HepG2 (cell line): ENCODE measurements at regions not wholly inside any gene's neighbourhood (a gene's known extent, or its start where the extent isn't known, plus 50 kb on each side); places are given as distances from the start of the nearest gene placed in this dataset.

Source experiments
- ATAC-seq: fragments of 200-7000 bp; cut with Tn5 transposase; 3 replicates; pipeline ENCODE4 v1.9.1; 2020; ENCODE audit warnings: mild to moderate bottlenecking, moderate library complexity
- BruUV-seq: library from RNA; stranded (reverse); fragments of 400-500 nt; replicated peaks from 2 replicates; lab custom pipeline; 2021; lab: Mats Ljungman, UMichigan
- CTCF ChIA-PET: fragments of 300-600 bp; formaldehyde crosslinking; extraction: SDS; loops from one replicate; lab custom pipeline; 2021; ENCODE audit warnings: low total read pairs, inconsistent platforms, low intra/inter-chr PET ratio; lab: Yijun Ruan, JAX
- POLR2A ChIA-PET: fragments of 350-600 bp; sonication (Branson Sonifier 250); formaldehyde crosslinking; loops from one replicate; lab custom pipeline; 2020; ENCODE audit warnings: antibody characterized with exemption, inconsistent platforms; lab: Yijun Ruan, JAX
- DNase-seq: peaks from one replicate; pipeline ENCODE4 v3.0.0-alpha.2; 2015; ENCODE audit warnings: low spot score
- FAIRE-seq: peaks from 3 replicates; lab custom pipeline; 2011; peaks lifted over from hg19 to GRCh38; lab: Jason Lieb, UNC
- H2AFZ ChIP-seq: one replicate; pipeline ENCODE4 v1.6.1; 2011; ENCODE audit warnings: low read length, inconsistent platforms
- H3K27ac ChIP-seq: fragments of 300-600 bp; 3 replicates; pipeline ENCODE4 v1.8.0; 2011; ENCODE audit warnings: mixed run types, mild to moderate bottlenecking, mixed read lengths, low read length, inconsistent platforms; ENCODE audit not compliant: insufficient read depth; ENCODE audit errors: extremely low read length
- H3K27me3 ChIP-seq, 2 experiments: fragments of 200-600 bp in 1 of 2; 2 replicates in 1 of 2; 3 replicates in 1 of 2; pipeline versions ENCODE4 v1.6.0 to v1.8.0; 2011; ENCODE audit warnings: low read length in 2 of 2, mild to moderate bottlenecking in 2 of 2, moderate library complexity in 2 of 2, inconsistent platforms in 1 of 2; ENCODE audit not compliant: insufficient read depth in 2 of 2, control insufficient read depth in 1 of 2
- H3K36me3 ChIP-seq, 2 experiments: fragments of 200-600 bp in 1 of 2; replicated peaks in 1 of 2; 2 replicates in 1 of 2; 3 replicates in 1 of 2; pipeline versions ENCODE4 v1.5.1 to v1.8.0; 2011; ENCODE audit warnings: low read length in 2 of 2, inconsistent platforms in 1 of 2; ENCODE audit not compliant: insufficient read depth in 2 of 2, control insufficient read depth in 1 of 2
- H3K4me1 ChIP-seq: 2 replicates; pipeline ENCODE4 v1.5.1; 2012; ENCODE audit warnings: low read length, inconsistent platforms; ENCODE audit not compliant: insufficient read depth
- H3K4me2 ChIP-seq: 2 replicates; pipeline ENCODE4 v1.6.0; 2011; ENCODE audit warnings: low read depth, low read length, inconsistent platforms
- H3K4me3 ChIP-seq, 3 experiments: fragments of 200-600 bp in 1 of 3; sonication (generic), shearing (Covaris generic) in 1 of 3; replicated peaks in 1 of 3; 2 replicates each; pipeline ENCODE4 v1.5.1; 2011 to 2016; ENCODE audit warnings: low read length in 3 of 3, inconsistent platforms in 2 of 3, low read depth in 2 of 3, mild to moderate bottlenecking in 2 of 3, control low read depth in 1 of 3, mixed read lengths in 1 of 3; ENCODE audit not compliant: insufficient read depth in 1 of 3
- H3K79me2 ChIP-seq: one replicate; pipeline ENCODE4 v1.6.1; 2011; ENCODE audit warnings: low read length, inconsistent platforms; ENCODE audit not compliant: insufficient read depth
- H3K9ac ChIP-seq: 2 replicates; pipeline ENCODE4 v1.6.0; 2011; ENCODE audit warnings: mild to moderate bottlenecking, low read depth, low read length, inconsistent platforms; ENCODE audit not compliant: insufficient read depth
- H3K9me3 ChIP-seq: 2 replicates; pipeline ENCODE4 v1.5.1; 2012; ENCODE audit warnings: mild to moderate bottlenecking, low read length
- H4K20me1 ChIP-seq: 2 replicates; pipeline ENCODE4 v1.6.0; 2011; ENCODE audit warnings: inconsistent platforms, mild to moderate bottlenecking, low read length, moderate library complexity; ENCODE audit not compliant: insufficient read depth
- ARID2 ChIP-seq: sonication (generic); formaldehyde crosslinking; IDR thresholded peaks from 2 replicates; pipeline ENCODE4 v1.8.1; 2022; ENCODE audit warnings: mild to moderate bottlenecking, missing genetic modification reagents, borderline replicate concordance
- BRD4 ChIP-seq: sonication (generic); formaldehyde crosslinking; IDR thresholded peaks from 2 replicates; pipeline ENCODE4 v1.4.0; 2020; ENCODE audit warnings: missing genetic modification reagents
- FIP1L1 ChIP-seq: fragments of 200-400 bp; formaldehyde crosslinking; IDR thresholded peaks from 2 replicates; pipeline ENCODE4 v1.6.1; 2018; ENCODE audit warnings: low read depth, mild to moderate bottlenecking, low read length, moderate library complexity, borderline replicate concordance; ENCODE audit not compliant: insufficient read depth
- FLYWCH1 ChIP-seq: sonication (generic); formaldehyde crosslinking; IDR thresholded peaks from 2 replicates; pipeline ENCODE4 v1.8.1; 2023; ENCODE audit warnings: mild to moderate bottlenecking, missing genetic modification reagents
- FOSL1 ChIP-seq: sonication (generic); formaldehyde crosslinking; IDR thresholded peaks from 2 replicates; pipeline ENCODE4 v1.9.0; 2021; ENCODE audit warnings: missing genetic modification reagents, borderline replicate concordance
- KDM2A ChIP-seq: sonication (generic); formaldehyde crosslinking; IDR thresholded peaks from 2 replicates; pipeline ENCODE4 v1.4.0; 2020; ENCODE audit warnings: low read depth, missing genetic modification reagents, borderline replicate concordance
- SYNCRIP ChIP-seq: fragments of 200-400 bp; formaldehyde crosslinking; IDR thresholded peaks from 2 replicates; pipeline ENCODE4 v1.6.1; 2018; ENCODE audit warnings: mild to moderate bottlenecking, low read depth, low read length; ENCODE audit not compliant: insufficient read depth
- TCF7 ChIP-seq: sonication (generic); IDR thresholded peaks from 2 replicates; pipeline ENCODE4 v1.6.1; 2016; ENCODE audit warnings: antibody characterized with exemption, low read depth
- ZNF446 ChIP-seq: sonication (generic); formaldehyde crosslinking; IDR thresholded peaks from 2 replicates; pipeline ENCODE4 v1.5.0; 2020; ENCODE audit warnings: mild to moderate bottlenecking, missing genetic modification reagents
- ZNF549 ChIP-seq: sonication (generic); formaldehyde crosslinking; IDR thresholded peaks from 2 replicates; pipeline ENCODE4 v1.5.0; 2020; ENCODE audit warnings: missing genetic modification reagents
- WGBS: methylation state at CpG from one replicate; pipeline ENCODE4 v1.1.6; 2017; ENCODE audit warnings: low lambda C conversion rate; 5-methylcytosine and 5-hydroxymethylcytosine counted together
- in situ Hi-C: cut with HindIII; loops from 2 replicates; pipeline ENCODE4 v1.10.0; 2017; ENCODE audit warnings: low pct_unique_long_range_greater_than_20kb; ENCODE audit not compliant: extremely low pct_ligation_motif_present
- intact Hi-C: fragments of 100-400 bp; cut with micrococcal nuclease; formaldehyde crosslinking; loops from one replicate; pipeline ENCODE4 v1.10.0; 2022; ENCODE audit not compliant: unreplicated experiment
- TF ChIP-seq, protein P1 (sequence below): sonication (generic); formaldehyde crosslinking; IDR thresholded peaks from 2 replicates; pipeline ENCODE4 v1.4.0; 2020; ENCODE audit warnings: missing genetic modification reagents
- TF ChIP-seq, protein P2 (sequence below): sonication (generic); formaldehyde crosslinking; IDR thresholded peaks from 2 replicates; pipeline ENCODE4 v1.4.0; 2020; ENCODE audit warnings: missing genetic modification reagents
- TF ChIP-seq, protein P3 (sequence below): IDR thresholded peaks from 2 replicates; pipeline ENCODE4 v1.6.1; 2016; ENCODE audit warnings: missing compliant biosample characterization, missing genetic modification reagents, borderline replicate concordance
- TF ChIP-seq, protein P4 (sequence below): IDR thresholded peaks from 2 replicates; pipeline ENCODE4 v1.6.1; 2018; ENCODE audit warnings: missing genetic modification reagents
- TF ChIP-seq, protein P5 (sequence below): sonication (generic); formaldehyde crosslinking; IDR thresholded peaks from 2 replicates; pipeline ENCODE4 v1.5.1; 2020; ENCODE audit warnings: missing genetic modification reagents, mild to moderate bottlenecking, borderline replicate concordance

DNA sequence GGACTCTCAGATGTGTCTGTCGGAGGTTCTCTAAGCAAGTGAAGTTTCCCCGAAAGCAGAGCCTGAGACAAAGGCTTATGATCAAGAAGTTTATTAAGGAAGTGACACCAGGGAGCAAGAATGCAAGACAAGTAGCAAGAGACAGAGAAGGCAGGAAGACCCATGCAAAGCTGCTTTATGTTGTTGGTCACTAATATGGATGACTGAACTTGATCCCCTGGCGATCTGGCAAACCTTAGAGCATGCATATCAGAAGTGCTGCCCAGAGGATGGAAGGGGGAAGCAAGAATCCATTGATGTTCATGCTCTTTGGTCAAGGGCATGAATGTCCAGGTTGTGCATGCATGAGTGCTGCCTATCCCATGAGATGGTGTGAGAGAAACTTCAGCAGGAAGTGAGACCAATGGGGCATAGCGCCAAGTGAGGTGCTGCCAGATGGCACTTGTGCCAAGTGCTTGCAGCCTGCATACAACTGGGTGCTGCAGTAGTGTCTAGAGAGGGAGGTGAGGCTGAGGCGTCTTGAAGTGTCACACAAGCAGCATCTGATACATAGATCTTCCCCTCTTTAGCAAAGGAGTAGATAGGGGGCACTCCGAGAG is 176.5 kb downstream of the SALL1 start (continued):
- TF ChIP-seq, protein P1, sequence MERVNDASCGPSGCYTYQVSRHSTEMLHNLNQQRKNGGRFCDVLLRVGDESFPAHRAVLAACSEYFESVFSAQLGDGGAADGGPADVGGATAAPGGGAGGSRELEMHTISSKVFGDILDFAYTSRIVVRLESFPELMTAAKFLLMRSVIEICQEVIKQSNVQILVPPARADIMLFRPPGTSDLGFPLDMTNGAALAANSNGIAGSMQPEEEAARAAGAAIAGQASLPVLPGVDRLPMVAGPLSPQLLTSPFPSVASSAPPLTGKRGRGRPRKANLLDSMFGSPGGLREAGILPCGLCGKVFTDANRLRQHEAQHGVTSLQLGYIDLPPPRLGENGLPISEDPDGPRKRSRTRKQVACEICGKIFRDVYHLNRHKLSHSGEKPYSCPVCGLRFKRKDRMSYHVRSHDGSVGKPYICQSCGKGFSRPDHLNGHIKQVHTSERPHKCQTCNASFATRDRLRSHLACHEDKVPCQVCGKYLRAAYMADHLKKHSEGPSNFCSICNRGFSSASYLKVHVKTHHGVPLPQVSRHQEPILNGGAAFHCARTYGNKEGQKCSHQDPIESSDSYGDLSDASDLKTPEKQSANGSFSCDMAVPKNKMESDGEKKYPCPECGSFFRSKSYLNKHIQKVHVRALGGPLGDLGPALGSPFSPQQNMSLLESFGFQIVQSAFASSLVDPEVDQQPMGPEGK = no peak
- no peak for TF ChIP-seq BRD4
- TF ChIP-seq, protein P2, sequence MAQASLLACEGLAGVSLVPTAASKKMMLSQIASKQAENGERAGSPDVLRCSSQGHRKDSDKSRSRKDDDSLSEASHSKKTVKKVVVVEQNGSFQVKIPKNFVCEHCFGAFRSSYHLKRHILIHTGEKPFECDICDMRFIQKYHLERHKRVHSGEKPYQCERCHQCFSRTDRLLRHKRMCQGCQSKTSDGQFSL (CRISPR knock-in tag) = no peak
- no peak for TF ChIP-seq FIP1L1

DNA sequence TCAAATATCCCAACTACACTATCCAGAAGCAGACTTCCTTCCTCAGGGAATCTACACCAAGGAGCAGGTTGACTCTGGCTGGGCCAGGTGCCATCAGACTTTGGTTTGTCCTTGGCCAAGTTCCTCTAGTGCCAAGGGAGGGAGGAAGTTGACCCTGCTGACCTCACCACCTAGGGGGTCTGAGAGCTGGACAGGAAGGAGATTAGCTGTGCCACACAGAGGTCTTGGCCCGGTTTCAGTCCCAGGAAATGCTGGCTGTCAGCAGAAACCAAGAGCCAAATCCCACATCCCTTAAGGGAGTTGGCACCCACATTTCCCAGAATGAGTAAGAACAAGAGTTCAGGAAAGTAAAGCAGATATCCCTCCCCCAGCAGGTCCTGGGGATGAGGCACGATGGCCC is 178.2 kb downstream of the SALL1 start:
- H3K36me3 ChIP-seq = no peaks in the 10 kb centered on the region
- H3K4me3 ChIP-seq = no peak overlapping the region
- FAIRE-seq = no peak
- in situ Hi-C loops (no loop called here), intact Hi-C loops (no loop called here)
- H2AFZ ChIP-seq = no peak overlapping the region
- no peaks in the 10 kb centered on the region; the same call in 1 of the 2 replicates for H4K20me1 ChIP-seq
- H3K27me3 ChIP-seq = no peaks in the 10 kb centered on the region; a peak in 1 of 5 replicates
- no peak overlapping the region for H3K4me2 ChIP-seq
- POLR2A ChIA-PET = no interaction called here
- CTCF ChIA-PET = no interaction called here
- no peak for DNase-seq
- no peaks in the 10 kb centered on the region for H3K4me1 ChIP-seq
- H3K79me2 ChIP-seq = no peaks in the 10 kb centered on the region
- WGBS = 17% methylated on average over 2 of the region's 2 CpGs
- H3K9me3 ChIP-seq = no peaks in the 10 kb centered on the region
- no TSS peak for BruUV-seq
- H3K27ac ChIP-seq = no peak overlapping the region
- no peak overlapping the region for H3K9ac ChIP-seq
- no peak for ATAC-seq
- TF ChIP-seq, protein P3, sequence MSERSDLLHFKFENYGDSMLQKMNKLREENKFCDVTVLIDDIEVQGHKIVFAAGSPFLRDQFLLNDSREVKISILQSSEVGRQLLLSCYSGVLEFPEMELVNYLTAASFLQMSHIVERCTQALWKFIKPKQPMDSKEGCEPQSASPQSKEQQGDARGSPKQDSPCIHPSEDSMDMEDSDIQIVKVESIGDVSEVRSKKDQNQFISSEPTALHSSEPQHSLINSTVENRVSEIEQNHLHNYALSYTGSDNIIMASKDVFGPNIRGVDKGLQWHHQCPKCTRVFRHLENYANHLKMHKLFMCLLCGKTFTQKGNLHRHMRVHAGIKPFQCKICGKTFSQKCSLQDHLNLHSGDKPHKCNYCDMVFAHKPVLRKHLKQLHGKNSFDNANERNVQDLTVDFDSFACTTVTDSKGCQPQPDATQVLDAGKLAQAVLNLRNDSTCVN = no peak
- TF ChIP-seq, protein P4, sequence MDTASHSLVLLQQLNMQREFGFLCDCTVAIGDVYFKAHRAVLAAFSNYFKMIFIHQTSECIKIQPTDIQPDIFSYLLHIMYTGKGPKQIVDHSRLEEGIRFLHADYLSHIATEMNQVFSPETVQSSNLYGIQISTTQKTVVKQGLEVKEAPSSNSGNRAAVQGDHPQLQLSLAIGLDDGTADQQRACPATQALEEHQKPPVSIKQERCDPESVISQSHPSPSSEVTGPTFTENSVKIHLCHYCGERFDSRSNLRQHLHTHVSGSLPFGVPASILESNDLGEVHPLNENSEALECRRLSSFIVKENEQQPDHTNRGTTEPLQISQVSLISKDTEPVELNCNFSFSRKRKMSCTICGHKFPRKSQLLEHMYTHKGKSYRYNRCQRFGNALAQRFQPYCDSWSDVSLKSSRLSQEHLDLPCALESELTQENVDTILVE (CRISPR knock-in tag) = no peak
- TF ChIP-seq ZNF549 (no peak), FLYWCH1 (CRISPR knock-in tag) (no peak), SYNCRIP (no peak), TCF7 (no peak), KDM2A (CRISPR knock-in tag) (no peak), ARID2 (no peak), ZNF446 (CRISPR knock-in tag) (no peak), FOSL1 (CRISPR knock-in tag) (no peak)
- TF ChIP-seq, protein P5, sequence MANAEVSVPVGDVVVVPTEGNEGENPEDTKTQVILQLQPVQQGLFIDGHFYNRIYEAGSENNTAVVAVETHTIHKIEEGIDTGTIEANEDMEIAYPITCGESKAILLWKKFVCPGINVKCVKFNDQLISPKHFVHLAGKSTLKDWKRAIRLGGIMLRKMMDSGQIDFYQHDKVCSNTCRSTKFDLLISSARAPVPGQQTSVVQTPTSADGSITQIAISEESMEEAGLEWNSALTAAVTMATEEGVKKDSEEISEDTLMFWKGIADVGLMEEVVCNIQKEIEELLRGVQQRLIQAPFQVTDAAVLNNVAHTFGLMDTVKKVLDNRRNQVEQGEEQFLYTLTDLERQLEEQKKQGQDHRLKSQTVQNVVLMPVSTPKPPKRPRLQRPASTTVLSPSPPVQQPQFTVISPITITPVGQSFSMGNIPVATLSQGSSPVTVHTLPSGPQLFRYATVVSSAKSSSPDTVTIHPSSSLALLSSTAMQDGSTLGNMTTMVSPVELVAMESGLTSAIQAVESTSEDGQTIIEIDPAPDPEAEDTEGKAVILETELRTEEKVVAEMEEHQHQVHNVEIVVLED = no peak
